Activated naive CD4-positive, alpha-beta T cell treated with anti-CD3 and anti-CD28 coated beads for 36 hours (primary cell): ENCODE measurements at regions not wholly inside any gene's neighbourhood (a gene's known extent, or its start where the extent isn't known, plus 50 kb on each side); places are given as distances from the start of the nearest gene placed in this dataset.
"Not testable (repeated sequence)": the region's sequence is repeated elsewhere in the genome, so short reads cannot be mapped to it uniquely, and the experiment has no call there.

Source experiments
- CTCF ChIA-PET: fragments of 350-600 bp; sonication (Branson Sonifier 250); formaldehyde crosslinking; loops from one replicate; lab custom pipeline; 2021; ENCODE audit warnings: antibody characterized with exemption; lab: Charles Lee
- DNase-seq: peaks from one replicate; pipeline ENCODE4 v3.0.0-alpha.2; 2020
- H3K27ac Mint-ChIP-seq: one replicate; pipeline ENCODE4 v1.8.0; 2021; ENCODE audit warnings: mild to moderate bottlenecking, mixed read lengths
- H3K27me3 Mint-ChIP-seq: one replicate; pipeline ENCODE4 v1.8.0; 2021; ENCODE audit warnings: low read depth, mixed read lengths
- H3K36me3 Mint-ChIP-seq: one replicate; pipeline ENCODE4 v1.8.0; 2021; ENCODE audit warnings: low read depth, mixed read lengths
- H3K4me1 Mint-ChIP-seq: one replicate; pipeline ENCODE4 v1.8.0; 2021; ENCODE audit warnings: low read depth, mixed read lengths
- H3K4me3 Mint-ChIP-seq: one replicate; pipeline ENCODE4 v1.8.0; 2021; ENCODE audit warnings: mild to moderate bottlenecking, moderate library complexity, mixed read lengths
- H3K9me3 Mint-ChIP-seq: one replicate; pipeline ENCODE4 v1.8.0; 2021; ENCODE audit warnings: mixed read lengths
- intact Hi-C: fragments of 100-400 bp; cut with micrococcal nuclease; formaldehyde crosslinking; loops from one replicate; pipeline ENCODE4 v1.15.1; 2023

DNA sequence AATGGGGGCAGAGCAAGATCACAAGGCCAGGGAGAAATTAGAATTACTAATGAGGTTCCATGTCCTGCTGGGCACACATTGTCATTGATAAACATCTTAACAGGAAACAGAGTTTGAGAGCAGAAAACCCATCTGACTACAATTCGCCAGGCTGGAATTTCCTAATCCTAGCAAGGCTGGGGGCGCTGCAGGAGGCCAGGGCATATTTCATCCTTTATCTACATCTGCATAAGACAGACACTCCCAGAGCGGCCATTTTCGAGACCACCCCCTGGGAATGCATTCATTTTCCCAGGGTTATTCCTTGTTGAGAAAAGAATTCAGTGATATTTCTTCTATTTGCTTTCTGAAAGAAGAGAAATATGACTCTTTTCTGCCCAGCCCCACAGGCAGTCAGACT, 152.7 kb downstream of the SUCLG1 start:
- intact Hi-C loops: loop anchor here (10.0 kb wide), 1 partner anchor 482 kb away; no protein-coding TSS in a partner anchor
- H3K4me3 Mint-ChIP-seq: no peak overlapping the region
- H3K27me3 Mint-ChIP-seq: peaks cover 6% of the 10 kb centered on the region
- no peak overlapping the region for H3K27ac Mint-ChIP-seq
- CTCF ChIA-PET: interaction anchor here (2.8 kb wide), 1 partner anchor 9 kb away, joined by 13 read pairs; no protein-coding TSS in a partner anchor
- no peak for DNase-seq
- no peaks in the 10 kb centered on the region for H3K4me1 Mint-ChIP-seq
- peaks cover 15% of the 10 kb centered on the region for H3K9me3 Mint-ChIP-seq
- no peaks in the 10 kb centered on the region for H3K36me3 Mint-ChIP-seq

- Mint-ChIP-seq H3K27me3 (peaks cover 5% of the 10 kb centered on the region), H3K36me3 (no peaks in the 10 kb centered on the region), H3K4me1 (no peaks in the 10 kb centered on the region), H3K9me3 (peaks cover 15% of the 10 kb centered on the region), H3K4me3 (no peak overlapping the region), H3K27ac (no peak overlapping the region)
- DNase-seq: peak; percentile 65
- CTCF ChIA-PET: interaction anchor here (0.7 to 2.7 kb wide), 4 partner anchors 10 to 277 kb away, joined by 3 to 12 read pairs (median 4); no protein-coding TSS in a partner anchor
- intact Hi-C loops: loop anchor here (1.0 to 10.0 kb wide), 3 partner anchors 226 to 478 kb away; no protein-coding TSS in a partner anchor
These were observed 156.3 kb downstream of the SUCLG1 start for GRCh38 chr2:84302513-84303412.

- no peaks in the 10 kb centered on the region for H3K4me1 Mint-ChIP-seq
- H3K4me3 Mint-ChIP-seq: no peak overlapping the region
- H3K9me3 Mint-ChIP-seq: peaks cover 10% of the 10 kb centered on the region
- H3K36me3 Mint-ChIP-seq: no peaks in the 10 kb centered on the region
- CTCF ChIA-PET: no interaction called here
- no peak for DNase-seq
- peaks cover 5% of the 10 kb centered on the region for H3K27me3 Mint-ChIP-seq
- no peak overlapping the region for H3K27ac Mint-ChIP-seq
- intact Hi-C loops: loop anchor here (2.0 to 10.0 kb wide), 2 partner anchors 225 to 477 kb away; no protein-coding TSS in a partner anchor
These were observed 157.4 kb downstream of the SUCLG1 start for GRCh38 chr2:84301717-84302116.

DNA sequence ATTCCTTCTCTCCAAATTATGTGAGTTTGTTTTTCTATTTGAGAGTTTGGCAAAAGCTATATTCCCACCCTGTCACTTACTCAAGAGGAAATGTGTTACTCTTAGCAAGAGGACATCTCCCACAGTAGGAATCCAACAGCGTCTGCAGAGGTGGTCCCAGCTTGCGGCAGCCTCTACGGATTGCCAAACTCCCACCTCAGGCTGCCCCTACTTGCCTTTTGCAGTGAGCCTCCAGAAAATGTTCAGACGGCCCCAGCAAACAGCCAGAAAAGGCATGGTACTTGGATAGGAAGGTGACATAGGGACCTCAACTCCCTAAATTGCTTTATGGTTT, 158.4 kb downstream of the SUCLG1 start:
- H3K4me3 Mint-ChIP-seq: no peak overlapping the region
- H3K9me3 Mint-ChIP-seq: peaks cover 2% of the 10 kb centered on the region
- intact Hi-C loops: loop anchor here (10.0 kb wide), 1 partner anchor 476 kb away; no protein-coding TSS in a partner anchor
- no peaks in the 10 kb centered on the region for H3K4me1 Mint-ChIP-seq
- CTCF ChIA-PET: interaction anchor here (0.7 kb wide), 1 partner anchor 268 kb away, joined by 3 read pairs; no protein-coding TSS in a partner anchor
- H3K36me3 Mint-ChIP-seq: no peaks in the 10 kb centered on the region
- H3K27me3 Mint-ChIP-seq: peaks cover 5% of the 10 kb centered on the region
- no peak overlapping the region for H3K27ac Mint-ChIP-seq
- DNase-seq: no peak

DNA sequence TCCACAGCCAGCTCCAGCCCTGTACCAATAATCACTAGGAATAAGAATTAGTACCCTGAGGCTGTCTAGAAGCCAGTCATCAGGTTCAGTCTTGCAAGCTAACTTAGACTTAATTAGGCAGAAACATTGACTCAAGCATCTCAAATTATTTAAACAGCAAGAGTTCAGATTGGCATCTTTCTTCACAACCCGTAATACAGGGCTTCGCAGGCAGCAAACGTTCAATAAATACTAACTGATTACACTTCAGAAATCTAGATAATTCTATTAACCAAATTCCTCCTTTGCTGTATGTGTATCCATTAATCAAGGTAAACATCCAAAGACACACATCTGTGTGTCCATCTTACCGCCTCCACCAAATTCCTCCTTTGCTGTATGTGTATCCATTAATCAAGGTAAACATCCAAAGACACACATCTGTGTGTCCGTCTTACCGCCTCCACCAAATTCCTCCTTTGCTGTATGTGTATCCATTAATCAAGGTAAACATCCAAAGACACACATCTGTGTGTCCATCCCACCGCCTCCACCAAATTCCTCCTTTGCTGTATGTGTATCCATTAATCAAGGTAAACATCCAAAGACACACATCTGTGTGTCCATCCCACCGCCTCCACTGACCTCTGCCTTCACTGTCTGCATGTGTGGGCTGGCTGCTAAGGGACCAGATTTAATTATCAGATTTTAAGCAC, 158.9 kb downstream of the SUCLG1 start:
- CTCF ChIA-PET: interaction anchor here (0.7 kb wide), 1 partner anchor 267 kb away, joined by 3 read pairs; no protein-coding TSS in a partner anchor
- intact Hi-C loops: loop anchor here (10.0 kb wide), 1 partner anchor 475 kb away; no protein-coding TSS in a partner anchor
- H3K36me3 Mint-ChIP-seq, H3K9me3 Mint-ChIP-seq, H3K27ac Mint-ChIP-seq, DNase-seq, H3K4me1 Mint-ChIP-seq, H3K4me3 Mint-ChIP-seq, H3K27me3 Mint-ChIP-seq: not testable (repeated sequence)

DNA sequence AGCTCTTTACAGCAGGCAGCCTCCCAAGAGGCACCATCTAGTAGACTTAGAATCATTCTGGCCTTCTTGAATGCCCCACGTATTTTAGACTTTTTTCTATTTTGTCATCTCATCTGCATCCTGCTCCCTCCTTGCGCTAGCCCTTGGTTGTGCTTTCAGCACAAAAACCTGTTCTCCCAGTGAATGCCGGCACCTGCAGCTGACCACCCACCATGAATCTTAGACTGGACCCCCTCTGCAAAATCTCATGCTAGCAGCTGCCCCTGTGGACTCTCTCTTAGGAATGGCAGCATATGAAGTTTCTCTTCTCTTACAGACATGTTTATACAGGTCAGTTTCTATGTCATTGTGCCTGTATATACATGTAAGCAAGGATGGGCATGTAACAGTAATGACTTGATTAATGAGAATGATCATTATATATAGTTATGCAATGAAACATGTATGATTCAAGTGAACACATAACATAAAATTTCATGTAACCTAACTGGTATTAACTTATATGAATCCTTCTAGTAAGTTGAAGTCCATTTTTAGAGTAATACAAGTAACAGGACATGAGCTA, 159.8 kb downstream of the SUCLG1 start:
- no peak for DNase-seq
- Mint-ChIP-seq H3K36me3 (no peaks in the 10 kb centered on the region), H3K27ac (no peak overlapping the region), H3K9me3 (no peaks in the 10 kb centered on the region), H3K27me3 (peaks cover 5% of the 10 kb centered on the region), H3K4me3 (no peak overlapping the region), H3K4me1 (no peaks in the 10 kb centered on the region)
- CTCF ChIA-PET: interaction anchor here (1.2 kb wide), 1 partner anchor 16 kb away, joined by 5 read pairs; no protein-coding TSS in a partner anchor
- intact Hi-C loops: no loop called here

GRCh38 chr2:84297155-84297554, 161.9 kb downstream of the SUCLG1 start:
- Mint-ChIP-seq H3K36me3 (no peaks in the 10 kb centered on the region), H3K27ac (no peak overlapping the region), H3K4me1 (no peaks in the 10 kb centered on the region), H3K27me3 (peaks cover 2% of the 10 kb centered on the region), H3K4me3 (no peak overlapping the region), H3K9me3 (no peaks in the 10 kb centered on the region)
- no peak for DNase-seq
- CTCF ChIA-PET: no interaction called here
- intact Hi-C loops: no loop called here

DNA sequence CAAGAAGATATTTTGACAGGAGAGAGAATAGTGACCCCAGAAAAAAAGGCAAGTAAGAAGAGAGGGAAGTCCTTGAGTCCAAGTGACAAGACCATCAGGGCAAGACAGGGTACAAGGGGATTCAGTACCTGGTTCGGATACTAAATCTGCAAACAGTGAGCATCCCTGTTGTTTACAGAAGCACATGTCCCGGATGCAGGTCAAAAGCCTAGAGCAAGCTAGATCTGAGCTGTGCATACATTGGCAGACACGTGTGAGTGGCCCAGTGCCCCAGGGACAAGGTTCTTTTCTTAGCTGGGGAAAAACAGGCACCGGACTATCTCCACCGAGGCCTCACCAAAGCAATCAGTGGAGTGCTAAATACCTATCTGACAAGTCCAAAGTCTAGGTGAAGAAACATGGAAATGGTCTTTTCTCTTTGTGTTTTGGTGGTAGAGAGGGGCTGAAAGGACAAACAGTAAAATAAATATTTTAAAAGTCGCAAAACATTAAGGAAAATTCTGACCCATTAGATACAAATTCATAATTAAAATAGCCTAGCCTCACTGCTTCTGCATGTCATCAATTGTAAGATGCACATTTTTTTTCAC, 165.2 kb downstream of the SUCLG1 start:
- Mint-ChIP-seq H3K27me3 (peaks cover 4% of the 10 kb centered on the region), H3K4me3 (no peak overlapping the region), H3K27ac (no peak overlapping the region), H3K9me3 (no peaks in the 10 kb centered on the region), H3K36me3 (no peaks in the 10 kb centered on the region), H3K4me1 (no peaks in the 10 kb centered on the region)
- DNase-seq: no peak
- CTCF ChIA-PET: no interaction called here
- intact Hi-C loops: no loop called here

DNA sequence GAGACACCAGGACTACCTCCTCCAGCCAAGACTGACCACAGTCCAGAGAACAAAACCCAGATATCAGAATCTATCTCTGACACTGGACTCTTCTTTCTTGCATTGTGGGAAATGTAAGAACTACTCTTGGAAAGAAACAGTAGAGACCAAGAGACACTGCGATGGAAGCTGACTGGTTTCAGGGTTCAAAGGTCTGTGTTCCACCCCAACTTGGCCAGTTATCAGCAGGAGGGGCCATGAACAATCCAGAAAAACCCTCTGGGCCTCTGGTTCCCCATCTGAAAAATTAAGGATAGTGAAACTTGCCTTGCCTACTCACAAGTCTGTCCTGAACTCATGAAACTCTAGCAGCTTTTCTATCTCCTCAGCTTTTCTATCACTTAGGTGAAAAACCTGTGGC, 166.5 kb downstream of the SUCLG1 start:
- Mint-ChIP-seq H3K9me3 (no peaks in the 10 kb centered on the region), H3K27me3 (peaks cover 3% of the 10 kb centered on the region), H3K4me1 (no peaks in the 10 kb centered on the region), H3K27ac (no peak overlapping the region), H3K4me3 (no peak overlapping the region), H3K36me3 (no peaks in the 10 kb centered on the region)
- no peak for DNase-seq
- CTCF ChIA-PET: no interaction called here
- intact Hi-C loops: no loop called here

GRCh38 chr2:84290537-84290936, 168.5 kb downstream of the SUCLG1 start:
- Mint-ChIP-seq H3K9me3 (no peaks in the 10 kb centered on the region), H3K4me3 (no peak overlapping the region), H3K27ac (no peak overlapping the region), H3K4me1 (no peaks in the 10 kb centered on the region), H3K36me3 (no peaks in the 10 kb centered on the region), H3K27me3 (peaks cover 5% of the 10 kb centered on the region)
- DNase-seq: no peak
- CTCF ChIA-PET: no interaction called here
- intact Hi-C loops: no loop called here

GRCh38 chr2:84288293-84288692, 170.8 kb downstream of the SUCLG1 start:
- intact Hi-C loops: no loop called here
- no peak for DNase-seq
- Mint-ChIP-seq H3K4me1 (no peaks in the 10 kb centered on the region), H3K27me3 (peaks cover 5% of the 10 kb centered on the region), H3K27ac (no peak overlapping the region), H3K9me3 (no peaks in the 10 kb centered on the region), H3K4me3 (no peak overlapping the region), H3K36me3 (no peaks in the 10 kb centered on the region)
- CTCF ChIA-PET: interaction anchor here (0.7 kb wide), 1 partner anchor 465 kb away, joined by 3 read pairs; no protein-coding TSS in a partner anchor

GRCh38 chr2:84286878-84287277, 172.2 kb downstream of the SUCLG1 start:
- no peak overlapping the region for H3K27ac Mint-ChIP-seq
- H3K9me3 Mint-ChIP-seq: no peaks in the 10 kb centered on the region
- H3K4me3 Mint-ChIP-seq: no peak overlapping the region
- H3K27me3 Mint-ChIP-seq: peaks cover 3% of the 10 kb centered on the region
- intact Hi-C loops: no loop called here
- no peak for DNase-seq
- CTCF ChIA-PET: interaction anchor here (1.6 kb wide), 1 partner anchor 28 kb away, joined by 4 read pairs; no protein-coding TSS in a partner anchor
- H3K4me1 Mint-ChIP-seq: no peaks in the 10 kb centered on the region
- no peaks in the 10 kb centered on the region for H3K36me3 Mint-ChIP-seq
